ENCODE measurements at regions not wholly inside any gene's neighbourhood (a gene's known extent, or its start where the extent isn't known, plus 50 kb on each side); places are given as distances from the start of the nearest gene placed in this dataset.

DNA sequence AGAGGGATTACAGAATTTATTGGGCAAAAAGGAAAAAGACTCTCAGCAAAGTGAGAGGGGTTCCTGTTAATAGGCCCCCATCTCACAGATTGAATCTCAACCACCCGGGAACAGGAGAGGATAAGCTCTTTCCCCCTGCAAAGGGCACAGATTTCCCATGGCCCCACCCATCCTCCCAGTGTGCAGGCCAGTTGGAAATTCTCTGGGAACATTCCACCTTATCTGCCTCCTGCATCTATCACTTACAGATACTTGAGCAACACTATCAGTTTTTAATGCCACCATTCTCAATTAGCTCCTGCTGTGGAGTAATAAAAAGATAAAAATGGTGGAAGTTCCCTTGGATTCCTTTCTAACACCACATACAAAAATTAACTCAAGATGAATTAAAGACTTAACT lies 350.0 kb upstream of the BCHE start:
- DNase-seq, result no peak

DNA sequence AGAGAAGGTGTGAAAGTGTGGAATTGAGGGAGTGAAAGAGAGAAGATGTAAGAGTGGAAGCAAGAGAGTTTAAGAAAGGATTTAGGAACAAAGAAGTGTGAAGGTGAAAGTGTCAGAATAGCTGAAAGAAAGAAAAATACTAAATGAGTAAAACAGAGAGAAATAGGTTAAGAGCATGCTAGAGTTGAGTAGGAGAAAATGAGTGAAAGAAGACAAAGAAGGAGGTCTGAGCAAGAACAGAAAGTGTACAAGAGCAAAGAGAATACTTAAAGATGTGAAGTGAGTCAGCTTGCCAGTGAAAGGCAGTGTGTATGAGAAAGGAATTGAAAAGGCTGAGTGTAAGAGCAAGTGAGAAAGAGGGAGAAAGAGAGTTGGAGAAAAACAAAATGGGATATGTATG lies 348.8 kb upstream of the BCHE start:
- no peak for DNase-seq

DNA sequence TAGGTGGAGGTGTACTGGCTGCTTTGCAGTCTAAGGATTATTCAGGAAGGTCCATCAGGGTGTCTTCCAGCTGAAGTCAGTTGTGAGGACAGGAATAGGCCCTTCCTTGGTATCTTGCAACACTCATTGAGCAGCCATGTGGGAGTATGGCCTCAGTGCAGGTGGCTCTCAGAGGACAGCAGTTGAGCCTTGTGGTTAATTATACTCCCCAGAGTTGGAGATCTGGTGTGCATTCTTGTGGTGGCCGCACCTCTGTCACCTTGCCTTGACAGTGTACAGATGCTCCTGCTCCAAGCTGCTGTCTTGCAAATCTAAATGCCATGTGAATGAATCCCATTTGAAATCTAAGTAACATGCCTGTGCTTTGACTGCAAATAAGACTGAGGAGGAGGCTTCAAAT lies 339.9 kb upstream of the BCHE start:
- no peak for DNase-seq

DNA sequence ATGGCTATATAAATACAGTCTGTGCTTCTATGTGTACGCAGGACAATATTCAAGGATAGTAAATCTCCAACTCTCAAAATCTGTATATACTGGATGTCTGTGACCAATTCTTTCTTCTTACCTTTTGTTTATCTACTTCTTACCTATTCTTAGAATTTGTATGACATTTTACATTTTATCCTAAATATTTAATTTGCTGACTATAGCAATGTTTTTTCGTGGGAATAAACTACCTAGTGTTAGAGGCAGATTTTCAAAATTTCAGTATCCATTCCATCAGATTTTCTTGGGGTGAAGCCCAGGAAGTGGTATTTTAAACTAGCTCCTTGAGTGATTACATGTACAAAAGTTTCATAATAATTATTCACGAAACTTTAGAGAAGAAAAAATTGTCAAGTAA lies 334.5 kb upstream of the BCHE start:
- DNase-seq, result no peak

DNA sequence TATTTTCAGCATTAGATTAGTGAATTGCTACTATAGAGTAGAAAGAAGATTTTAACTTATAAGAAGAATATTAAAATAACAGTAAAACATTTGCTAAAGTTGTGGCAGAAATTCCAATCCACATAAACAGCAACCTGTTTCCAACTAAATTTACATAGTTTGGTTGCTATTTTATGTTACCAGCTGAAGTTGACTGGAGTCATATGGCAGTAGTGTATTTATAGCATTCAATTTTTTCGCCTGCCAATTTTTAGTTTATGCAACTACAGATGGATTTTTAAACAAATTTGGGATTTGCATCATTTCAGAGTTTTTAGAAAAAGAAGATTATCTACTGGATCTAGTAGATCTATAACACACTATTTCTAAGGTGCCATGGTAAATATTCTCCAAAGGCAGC lies 332.5 kb upstream of the BCHE start:
- no peak for DNase-seq

DNA sequence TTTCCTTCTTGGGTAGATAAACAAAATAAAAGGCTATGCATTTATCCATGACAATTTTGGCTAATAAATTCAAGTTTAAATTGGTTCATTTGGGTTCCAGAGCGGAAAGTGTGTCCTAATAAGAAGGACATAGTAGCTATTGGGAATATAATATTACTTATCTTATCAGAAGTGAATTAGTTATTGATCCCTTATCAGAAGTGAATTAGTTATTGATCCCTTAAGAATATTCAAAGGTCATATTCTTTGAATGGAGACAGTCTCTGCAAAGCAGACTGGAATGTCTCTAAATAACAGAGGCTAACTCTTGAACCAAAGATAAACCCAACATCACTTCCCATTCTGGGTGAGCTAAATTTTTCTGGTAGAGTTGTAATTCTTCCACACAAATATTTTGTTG lies 290.7 kb upstream of the BCHE start:
- DNase-seq, result no peak

DNA sequence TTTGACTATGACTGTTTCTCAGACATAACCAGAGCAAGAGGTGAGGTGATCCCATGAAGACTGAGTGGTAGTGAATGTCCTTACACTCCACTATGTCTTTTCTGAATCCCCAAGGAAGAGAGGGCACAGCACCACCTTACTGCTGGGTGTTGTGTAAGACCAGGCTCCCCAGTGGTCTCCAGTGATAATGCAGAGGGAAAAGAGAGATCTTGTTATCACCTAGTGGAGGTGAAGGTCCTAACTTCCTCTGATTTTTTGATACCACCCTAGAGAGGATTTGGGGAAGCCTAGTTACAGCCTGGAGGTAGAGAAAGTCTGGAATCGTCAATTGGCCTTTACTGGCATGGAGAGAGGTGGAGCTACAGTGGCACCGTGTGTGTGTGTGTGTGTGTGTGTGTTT lies 288.0 kb upstream of the BCHE start:
- DNase-seq, result no peak

DNA sequence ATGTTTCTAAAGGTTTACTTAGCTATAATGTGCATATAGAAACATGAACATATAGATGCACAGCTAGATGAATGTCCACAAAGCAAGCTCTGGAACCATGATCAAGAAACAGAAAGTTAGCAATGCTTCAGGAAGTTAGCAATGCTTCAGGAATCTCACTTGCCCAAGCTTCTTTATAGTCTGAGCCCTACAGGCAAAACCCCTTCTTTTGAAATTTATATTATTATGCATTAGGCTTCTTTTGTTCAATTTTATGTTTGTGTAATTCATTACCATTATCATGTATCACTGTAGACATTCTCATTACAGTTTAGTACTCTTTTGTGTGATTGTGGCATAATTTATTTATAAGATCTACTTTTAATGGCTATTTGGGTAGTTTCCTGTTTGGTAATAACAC lies 286.4 kb upstream of the BCHE start:
- DNase-seq, result no peak

DNA sequence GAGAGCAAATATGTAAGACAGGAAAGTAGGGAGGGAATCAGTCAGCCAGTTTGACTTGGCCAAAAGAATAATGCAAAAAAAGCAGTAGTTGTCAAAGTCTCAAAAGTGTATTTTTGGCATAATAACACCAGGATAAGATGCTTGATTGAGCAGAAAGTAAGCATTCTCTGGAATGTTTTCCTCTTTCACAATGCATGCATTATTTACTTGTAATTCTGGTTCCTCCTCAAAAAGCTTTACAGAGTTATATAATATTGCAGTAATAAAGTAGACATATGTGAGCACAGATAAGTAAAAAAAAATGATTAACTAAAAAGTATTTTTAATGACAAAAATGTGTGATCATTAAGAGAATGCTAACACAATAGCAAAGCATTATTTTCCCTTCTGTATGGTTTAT lies 285.9 kb upstream of the BCHE start:
- no peak for DNase-seq

DNA sequence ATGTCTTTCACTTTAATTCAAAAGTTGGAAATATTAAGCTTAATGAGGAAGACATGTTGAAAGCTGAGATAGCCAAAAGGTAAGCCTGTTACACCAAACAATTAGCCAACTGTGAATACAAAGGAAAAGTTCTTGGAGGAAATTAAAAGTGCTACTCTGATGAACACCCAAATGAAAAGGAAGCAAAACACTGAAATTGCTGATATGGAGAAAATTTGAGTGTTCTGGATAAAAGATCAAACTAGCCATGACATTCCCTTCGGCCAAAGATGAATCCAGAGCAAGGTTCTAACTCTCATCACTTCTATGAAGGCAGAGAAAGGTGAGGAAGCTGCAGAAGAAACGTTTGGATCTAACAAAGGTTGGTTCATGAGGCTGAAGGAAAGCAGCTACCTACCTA lies 280.8 kb upstream of the BCHE start:
- no peak for DNase-seq

DNA sequence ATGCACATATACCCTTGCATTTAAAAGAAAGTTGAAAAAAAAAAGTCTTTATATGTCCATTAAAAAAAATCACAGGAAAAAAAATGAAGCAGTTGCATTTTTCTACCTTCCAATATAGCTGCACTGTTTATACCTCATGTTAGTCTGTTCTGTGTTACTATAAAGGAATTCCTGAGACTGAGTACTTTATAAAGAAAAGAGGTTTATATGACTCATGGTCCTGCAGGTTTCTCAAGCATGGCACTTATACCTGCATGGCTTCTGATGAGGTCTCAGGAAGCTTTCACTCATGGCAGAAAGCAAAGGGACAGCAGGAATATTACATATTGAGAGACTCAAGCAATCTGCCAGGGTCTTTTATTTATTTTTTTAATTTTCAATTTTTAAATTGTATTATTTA lies 277.2 kb upstream of the BCHE start:
- no peak for DNase-seq

DNA sequence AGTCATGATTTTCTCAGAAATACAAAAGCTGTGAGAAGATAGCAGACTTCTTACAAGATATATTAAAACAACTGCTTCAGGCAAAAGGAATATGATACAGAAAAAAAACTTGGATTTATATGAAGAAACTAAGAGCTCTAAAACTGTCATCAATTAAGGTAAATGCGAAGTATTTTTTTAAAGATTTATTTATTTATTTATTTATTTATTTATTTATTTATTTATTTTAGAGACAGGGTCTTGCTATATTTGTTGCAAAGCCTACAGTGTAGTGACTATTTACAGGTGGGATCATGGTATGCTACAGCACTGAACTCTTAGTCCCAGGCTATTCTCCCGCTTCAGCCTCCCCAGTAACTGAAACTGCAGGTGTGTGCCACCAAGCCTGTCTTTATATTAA lies 274.3 kb upstream of the BCHE start:
- DNase-seq, result no peak

DNA sequence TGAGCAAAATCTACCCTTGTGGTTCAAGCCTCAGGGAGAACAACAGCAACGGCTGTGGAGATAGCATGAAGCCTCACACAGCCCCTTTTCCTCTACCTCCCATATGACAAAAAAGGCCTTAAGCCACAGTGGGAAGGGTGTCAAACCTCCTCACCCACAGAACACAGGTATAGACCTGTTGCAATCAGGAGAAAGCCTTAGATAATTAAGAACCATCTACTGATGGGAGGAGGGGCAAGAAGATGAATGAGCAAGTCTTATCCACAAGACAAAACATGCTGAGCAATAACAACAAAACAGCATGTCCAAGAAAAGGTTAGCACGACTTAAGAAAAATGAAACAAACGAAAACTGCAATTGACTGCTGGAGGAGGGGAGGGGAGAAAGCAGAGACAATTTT lies 272.9 kb upstream of the BCHE start:
- DNase-seq, result no peak

DNA sequence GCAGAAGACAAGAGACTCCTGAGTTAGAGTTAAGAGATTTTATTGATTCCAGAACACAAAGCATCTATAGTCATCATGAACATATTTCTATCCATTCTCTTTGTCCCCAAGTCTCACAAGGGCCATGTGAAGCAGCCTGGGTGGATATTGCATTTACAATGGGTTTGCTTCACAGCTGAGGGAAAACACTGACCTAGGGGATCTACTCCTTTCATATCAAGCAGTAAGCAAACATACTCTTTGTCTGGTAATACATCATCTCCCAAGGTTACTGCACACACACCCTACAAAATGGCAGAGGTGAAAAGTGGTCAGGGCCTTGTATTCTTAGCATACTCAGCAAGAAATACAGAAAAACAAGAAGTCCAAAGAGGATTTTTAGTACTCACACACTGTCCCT lies 267.7 kb upstream of the BCHE start:
- no peak for DNase-seq

DNA sequence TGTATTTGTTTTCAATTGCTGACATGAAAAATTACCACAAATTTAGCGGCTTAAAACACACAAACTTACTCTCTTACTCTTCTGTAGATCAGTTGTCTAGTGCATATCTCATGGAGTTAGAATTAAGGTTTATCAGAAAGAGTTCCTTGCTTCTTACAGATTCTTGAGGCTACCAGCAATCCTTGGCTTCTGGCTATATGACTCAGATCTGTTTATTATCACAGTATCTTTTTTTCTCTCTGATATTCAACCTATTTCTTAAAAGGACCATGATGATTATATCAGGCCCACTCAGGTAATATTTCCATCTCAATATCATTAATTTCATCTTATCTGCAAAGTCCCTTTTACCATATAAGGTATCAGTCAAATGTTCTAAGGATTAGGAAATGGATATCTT lies 263.5 kb upstream of the BCHE start:
- DNase-seq, result no peak

DNA sequence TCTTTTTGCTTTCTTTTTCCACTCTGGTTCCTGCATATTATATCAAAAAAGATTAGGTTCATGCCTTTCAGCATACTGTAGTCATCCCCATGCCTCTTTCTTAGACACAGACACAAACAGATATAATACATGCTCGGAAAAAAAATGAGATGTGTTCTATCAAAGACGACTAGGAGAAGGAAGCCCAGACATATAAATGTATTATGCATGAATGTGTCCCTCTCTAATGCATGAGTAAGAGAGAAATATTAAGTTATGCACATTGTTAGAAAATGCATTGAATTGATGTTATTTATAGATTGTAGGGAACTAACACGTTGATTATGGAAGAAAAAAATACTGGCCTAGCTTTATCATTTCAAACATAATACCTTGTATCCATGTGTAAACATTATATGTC lies 252.4 kb upstream of the BCHE start:
- no peak for DNase-seq

DNA sequence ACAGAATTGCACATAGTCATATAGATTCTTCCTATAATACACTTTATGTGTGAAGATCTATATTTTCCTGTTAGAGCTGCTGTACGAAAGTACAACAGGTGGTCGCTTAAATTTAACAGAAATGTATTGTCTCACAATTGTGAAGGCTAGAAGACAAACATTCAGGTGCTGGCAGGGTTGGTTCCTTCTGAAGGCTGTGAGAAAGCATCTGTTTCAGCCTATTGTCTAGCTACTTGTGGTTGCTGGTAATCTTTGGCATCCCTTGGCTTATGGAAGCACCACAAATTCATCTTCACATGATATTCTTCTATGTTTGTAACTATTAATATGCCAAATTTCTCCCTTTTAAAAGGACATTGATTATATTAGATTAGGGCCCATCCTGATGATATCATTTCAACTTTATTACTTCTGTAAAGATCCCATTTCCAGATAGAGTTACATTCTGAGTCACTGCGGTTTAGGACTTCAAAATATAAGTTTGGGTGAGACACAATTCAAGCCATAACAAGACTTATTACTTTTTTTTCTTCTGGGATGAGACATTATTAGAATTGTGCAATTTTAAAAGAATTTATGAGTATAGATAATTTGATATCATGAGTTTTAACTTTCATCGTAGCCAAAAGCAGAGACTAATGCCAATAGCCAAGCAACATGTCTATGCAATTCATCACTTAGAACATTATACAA lies 248.1 kb upstream of the BCHE start:
- no peak for DNase-seq

DNA sequence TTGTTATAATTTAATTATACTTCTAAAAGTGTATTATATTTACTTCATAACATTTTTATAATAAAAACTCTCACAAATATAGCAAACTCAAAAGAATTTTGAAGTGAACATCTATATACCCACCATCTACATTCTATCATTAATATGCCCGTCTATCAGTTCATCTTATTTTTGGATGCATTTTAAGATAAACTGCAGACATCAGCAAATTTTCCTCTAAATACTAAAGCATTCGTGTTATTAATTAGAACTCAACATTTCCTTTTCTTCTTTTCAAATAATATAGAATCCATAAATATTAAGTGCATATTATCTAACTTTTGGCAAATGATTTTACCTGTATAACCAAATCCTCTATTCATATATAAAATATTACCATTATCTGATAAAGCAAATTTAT lies 242.9 kb upstream of the BCHE start:
- no peak for DNase-seq

DNA sequence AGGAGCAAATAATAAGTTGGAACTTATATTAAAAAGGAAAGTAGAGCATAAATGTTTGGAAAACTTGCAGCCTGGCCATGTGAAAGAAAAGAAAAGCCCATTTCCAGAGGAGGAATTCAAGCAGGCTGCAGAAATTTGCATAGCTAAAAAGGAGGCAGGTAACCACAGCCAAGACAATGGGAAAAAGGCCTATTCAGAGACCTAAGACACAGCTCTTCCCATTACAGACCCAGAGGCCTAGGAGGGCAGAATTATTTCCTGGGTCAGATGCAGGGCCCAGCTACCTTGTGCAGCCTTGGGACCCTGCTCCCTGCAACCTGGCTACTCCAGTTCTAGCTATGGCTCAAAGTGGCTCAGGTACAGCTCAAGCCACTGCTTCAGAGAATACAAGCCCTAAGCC lies 234.6 kb upstream of the BCHE start:
- no peak for DNase-seq

DNA sequence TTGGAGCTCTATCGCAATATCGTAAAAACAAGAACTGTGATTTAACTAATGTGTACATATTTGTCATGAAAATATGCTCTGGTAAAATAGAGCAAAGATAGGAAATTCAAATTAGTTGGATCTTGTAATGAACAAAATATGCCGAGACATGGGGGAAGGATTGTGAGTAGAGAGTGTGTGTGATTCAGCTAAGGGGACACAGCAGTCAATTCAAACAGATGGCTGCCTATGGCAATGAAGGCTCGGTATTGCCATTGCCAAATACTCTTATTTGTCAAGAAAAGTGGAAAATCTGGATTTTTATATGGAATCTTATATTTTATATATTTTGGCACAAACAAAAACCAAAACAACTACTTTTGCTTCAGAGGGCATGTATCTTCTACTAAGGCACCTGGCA lies 227.3 kb upstream of the BCHE start:
- DNase-seq, result no peak

DNA sequence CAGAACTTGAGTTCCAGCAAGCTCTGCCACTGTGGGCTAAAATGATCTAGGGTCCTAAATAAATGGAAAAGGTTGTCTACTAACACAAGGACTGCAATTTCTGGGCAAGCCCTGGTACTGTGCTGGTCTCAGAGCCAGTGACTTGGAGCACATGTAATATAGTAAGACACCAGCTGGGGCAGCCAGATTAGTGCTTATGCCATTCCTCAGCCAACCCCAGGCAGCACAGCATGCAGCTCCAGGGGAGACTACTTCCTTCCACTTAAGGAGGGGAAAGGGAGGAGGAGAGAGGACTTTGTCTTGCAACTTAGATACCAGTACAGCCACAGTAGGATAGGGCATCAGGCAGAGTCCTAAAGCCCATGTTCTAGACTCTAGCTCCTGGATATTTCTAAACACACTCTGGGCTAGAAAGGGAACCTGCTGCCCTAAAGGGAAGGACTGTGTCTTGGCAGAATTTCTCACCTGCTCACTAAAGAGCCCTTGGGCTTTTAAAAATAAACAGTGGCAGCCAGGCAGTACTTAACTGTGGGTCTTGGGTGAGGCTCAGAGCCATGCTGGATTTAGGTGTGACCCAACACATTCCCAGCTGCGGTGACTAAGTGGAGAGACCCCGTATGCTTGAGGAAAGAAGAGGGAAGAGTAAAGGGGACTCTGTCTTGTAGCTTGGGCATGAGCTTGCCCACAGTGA lies 223.7 kb upstream of the BCHE start:
- no peak for DNase-seq

DNA sequence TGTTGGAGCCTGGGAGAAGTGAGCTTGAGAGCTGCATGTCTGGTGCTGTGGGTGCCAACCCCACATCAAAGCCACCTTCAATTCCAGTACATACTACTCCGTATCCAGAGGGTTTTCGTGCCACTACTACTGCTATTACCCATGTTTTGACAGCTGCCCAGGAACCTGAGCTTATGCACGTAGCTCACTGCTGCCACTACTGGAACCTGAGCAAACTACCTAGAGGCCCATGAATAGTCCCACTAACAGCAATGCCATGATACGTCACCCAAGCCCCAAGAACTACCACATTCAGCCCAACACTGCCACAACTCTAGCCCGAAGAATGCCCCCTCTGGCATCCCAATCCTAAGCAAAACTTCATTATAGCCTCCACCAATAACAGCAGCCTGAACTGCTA lies 215.2 kb upstream of the BCHE start:
- no peak for DNase-seq

DNA sequence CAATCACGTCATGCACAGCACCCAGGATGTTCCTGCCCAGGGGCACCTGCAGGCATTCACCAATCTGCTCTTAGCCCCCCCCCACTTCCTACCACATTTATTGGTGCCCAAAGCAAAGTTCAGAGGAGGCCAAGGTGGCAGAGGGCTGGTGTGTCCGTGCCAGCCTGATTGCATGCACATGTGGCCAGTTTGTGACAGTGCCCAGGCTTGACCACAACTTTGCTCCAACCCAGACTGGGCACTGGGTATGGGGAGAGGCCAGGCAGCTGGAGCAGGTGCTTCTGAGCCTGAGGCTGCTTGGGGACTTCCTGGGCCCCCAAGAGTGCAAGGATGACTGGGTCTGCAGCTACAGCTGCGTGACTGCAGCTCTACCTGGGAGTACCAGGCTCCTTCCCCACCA lies 192.3 kb upstream of the BCHE start:
- no peak for DNase-seq

DNA sequence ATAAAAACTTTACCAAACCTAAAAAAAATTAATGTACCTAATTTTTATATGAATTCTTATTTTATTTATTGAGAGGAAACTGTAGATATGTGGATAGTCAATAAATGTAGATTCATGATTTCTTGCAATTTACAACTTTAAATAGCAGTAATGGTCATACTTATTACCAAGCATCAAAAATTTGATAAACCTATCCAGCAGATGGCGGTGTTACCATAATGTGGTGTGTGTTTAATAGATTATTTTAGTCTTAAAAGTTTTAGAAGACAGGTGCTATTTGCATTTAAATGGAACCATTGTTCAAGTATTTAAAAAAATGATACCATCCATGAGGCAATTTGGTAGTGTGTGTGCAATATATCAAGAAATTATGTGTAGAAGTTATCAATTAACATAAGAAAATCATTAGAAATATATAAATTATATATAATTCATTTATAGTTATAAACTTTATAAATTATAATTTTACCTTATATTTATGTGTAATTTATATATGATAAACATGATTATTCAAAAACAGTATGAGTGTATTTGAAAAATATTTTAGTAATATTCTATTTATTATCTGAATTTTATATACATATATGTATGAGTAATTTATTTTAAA lies 176.0 kb upstream of the BCHE start:
- peak; percentile 1 for DNase-seq

DNA sequence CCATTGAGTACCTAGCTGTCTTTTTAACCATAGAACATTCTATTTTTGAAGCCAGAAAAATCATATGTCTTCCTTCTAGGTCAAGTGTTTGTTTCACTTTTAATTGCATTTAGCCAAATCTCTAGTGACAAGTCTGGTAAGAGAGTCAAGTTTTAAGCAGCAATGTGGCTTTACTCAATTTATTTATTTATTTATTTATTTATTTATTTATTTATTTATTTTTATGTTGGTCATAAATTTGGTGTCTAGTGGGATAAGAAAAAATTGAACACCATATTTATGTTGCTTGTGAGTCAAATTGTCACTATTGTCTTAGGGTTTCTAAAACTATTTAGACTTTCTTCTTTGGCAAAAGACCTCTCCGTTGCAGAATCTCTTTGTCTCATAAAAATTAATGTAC lies 174.5 kb upstream of the BCHE start:
- no peak for DNase-seq

Measured in NCI-H1048 (cell line).